Hepatocyte (in vitro differentiated cells): ENCODE measurements at regions not wholly inside any gene's neighbourhood (a gene's known extent, or its start where the extent isn't known, plus 50 kb on each side); places are given as distances from the start of the nearest gene placed in this dataset.

Experiments used
- DNase-seq: peaks from one replicate; pipeline ENCODE4 v3.0.0-alpha.2; 2016; ENCODE audit warnings: low spot score
- H2AFZ ChIP-seq: fragments of 200-600 bp; sonication (generic); 2 replicates; pipeline ENCODE4 v1.6.0; 2016; ENCODE audit warnings: antibody characterized with exemption, mild to moderate bottlenecking
- H3K27ac ChIP-seq: fragments of 200-600 bp; sonication (generic); 2 replicates; pipeline ENCODE4 v1.5.1; 2016; ENCODE audit warnings: mild to moderate bottlenecking
- H3K27me3 ChIP-seq: fragments of 200-600 bp; sonication (generic); 2 replicates; pipeline ENCODE4 v1.6.1; 2016
- H3K36me3 ChIP-seq: fragments of 200-600 bp; sonication (generic); replicated peaks from 2 replicates; pipeline ENCODE4 v1.5.1; 2016; ENCODE audit warnings: low read depth; ENCODE audit not compliant: insufficient read depth
- H3K4me1 ChIP-seq: fragments of 200-600 bp; sonication (generic); 2 replicates; pipeline ENCODE4 v1.5.1; 2016; ENCODE audit warnings: mild to moderate bottlenecking, moderate library complexity; ENCODE audit not compliant: insufficient read depth
- H3K4me2 ChIP-seq: fragments of 200-600 bp; sonication (generic); 2 replicates; pipeline ENCODE4 v1.6.0; 2016
- H3K4me3 ChIP-seq: fragments of 200-600 bp; sonication (generic); 2 replicates; pipeline ENCODE4 v1.5.1; 2016; ENCODE audit warnings: mild to moderate bottlenecking
- H3K79me2 ChIP-seq: fragments of 200-600 bp; sonication (generic); 2 replicates; pipeline ENCODE4 v1.6.0; 2017; ENCODE audit warnings: mild to moderate bottlenecking
- H3K9me2 ChIP-seq: fragments of 200-600 bp; sonication (generic); replicated peaks from 2 replicates; pipeline ENCODE4 v1.6.0; 2017; ENCODE audit warnings: mild to moderate bottlenecking; ENCODE audit not compliant: insufficient read depth
- H3K9me3 ChIP-seq: fragments of 200-600 bp; sonication (generic); 2 replicates; pipeline ENCODE4 v1.5.1; 2016; ENCODE audit warnings: low read depth, mild to moderate bottlenecking
- H4K20me1 ChIP-seq: fragments of 200-600 bp; sonication (generic); 2 replicates; pipeline ENCODE4 v1.6.0; 2016; ENCODE audit warnings: mild to moderate bottlenecking; ENCODE audit not compliant: insufficient read depth, poor library complexity, severe bottlenecking
- EZH2 ChIP-seq: fragments of 200-600 bp; sonication (generic); IDR thresholded peaks from 2 replicates; pipeline ENCODE4 v1.6.1; 2016; ENCODE audit warnings: antibody characterized with exemption, mild to moderate bottlenecking, borderline replicate concordance
- EZH2phosphoT487 ChIP-seq: fragments of 200-600 bp; sonication (generic); IDR thresholded peaks from one replicate; pipeline ENCODE4 v1.6.1; 2018; ENCODE audit warnings: antibody characterized with exemption, mild to moderate bottlenecking, low read depth, moderate library complexity; ENCODE audit not compliant: unreplicated experiment, severe bottlenecking
- WGBS: methylation state at CpG from one replicate; pipeline ENCODE4 v1.1.6; 2016; ENCODE audit warnings: low lambda C conversion rate; ENCODE audit errors: missing lambda C conversion rate; 5-methylcytosine and 5-hydroxymethylcytosine counted together
- TF ChIP-seq, protein P1 (sequence below): fragments of 200-600 bp; sonication (generic); IDR thresholded peaks from 2 replicates; pipeline ENCODE4 v1.5.1; 2016; ENCODE audit warnings: antibody characterized with exemption, mild to moderate bottlenecking; ENCODE audit not compliant: poor library complexity

DNA sequence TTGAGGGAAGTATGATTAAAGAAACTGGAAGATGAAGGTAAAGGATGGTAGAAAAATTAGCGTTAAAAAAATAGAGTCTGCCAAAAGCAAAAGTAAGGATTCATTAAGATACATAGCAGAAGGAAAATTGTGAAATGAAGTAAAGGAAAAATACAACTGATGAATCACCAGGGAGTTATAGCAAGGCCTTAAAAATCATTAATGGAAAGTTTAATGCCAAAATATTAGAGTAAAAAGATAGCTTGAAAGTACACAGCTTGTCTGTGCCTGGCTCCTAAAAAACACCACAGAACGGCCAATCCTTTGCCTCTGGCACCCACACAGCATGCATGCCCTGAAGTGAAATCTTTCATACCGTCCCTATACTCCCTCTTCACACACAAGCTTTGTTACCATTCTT lies 66.9 kb upstream of the APOBEC4 start:
- no peaks in the 10 kb centered on the region for H3K9me2 ChIP-seq
- no peak overlapping the region for H3K4me2 ChIP-seq
- no peaks in the 10 kb centered on the region for H3K27me3 ChIP-seq
- no peaks in the 10 kb centered on the region for H3K9me3 ChIP-seq
- H3K79me2 ChIP-seq: no peaks in the 10 kb centered on the region
- H2AFZ ChIP-seq: no peak overlapping the region
- DNase-seq: no peak
- WGBS: 80% methylated on average over 3 of the region's 3 CpGs
- TF ChIP-seq, protein P1, sequence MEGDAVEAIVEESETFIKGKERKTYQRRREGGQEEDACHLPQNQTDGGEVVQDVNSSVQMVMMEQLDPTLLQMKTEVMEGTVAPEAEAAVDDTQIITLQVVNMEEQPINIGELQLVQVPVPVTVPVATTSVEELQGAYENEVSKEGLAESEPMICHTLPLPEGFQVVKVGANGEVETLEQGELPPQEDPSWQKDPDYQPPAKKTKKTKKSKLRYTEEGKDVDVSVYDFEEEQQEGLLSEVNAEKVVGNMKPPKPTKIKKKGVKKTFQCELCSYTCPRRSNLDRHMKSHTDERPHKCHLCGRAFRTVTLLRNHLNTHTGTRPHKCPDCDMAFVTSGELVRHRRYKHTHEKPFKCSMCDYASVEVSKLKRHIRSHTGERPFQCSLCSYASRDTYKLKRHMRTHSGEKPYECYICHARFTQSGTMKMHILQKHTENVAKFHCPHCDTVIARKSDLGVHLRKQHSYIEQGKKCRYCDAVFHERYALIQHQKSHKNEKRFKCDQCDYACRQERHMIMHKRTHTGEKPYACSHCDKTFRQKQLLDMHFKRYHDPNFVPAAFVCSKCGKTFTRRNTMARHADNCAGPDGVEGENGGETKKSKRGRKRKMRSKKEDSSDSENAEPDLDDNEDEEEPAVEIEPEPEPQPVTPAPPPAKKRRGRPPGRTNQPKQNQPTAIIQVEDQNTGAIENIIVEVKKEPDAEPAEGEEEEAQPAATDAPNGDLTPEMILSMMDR: no peak
- no peak for TF ChIP-seq EZH2phosphoT487
- no peak for TF ChIP-seq EZH2
- no peak overlapping the region for H3K4me3 ChIP-seq
- H4K20me1 ChIP-seq: no peaks in the 10 kb centered on the region
- H3K4me1 ChIP-seq: peaks cover 4% of the 10 kb centered on the region
- no peak overlapping the region for H3K27ac ChIP-seq
- H3K36me3 ChIP-seq: no peaks in the 10 kb centered on the region

DNA sequence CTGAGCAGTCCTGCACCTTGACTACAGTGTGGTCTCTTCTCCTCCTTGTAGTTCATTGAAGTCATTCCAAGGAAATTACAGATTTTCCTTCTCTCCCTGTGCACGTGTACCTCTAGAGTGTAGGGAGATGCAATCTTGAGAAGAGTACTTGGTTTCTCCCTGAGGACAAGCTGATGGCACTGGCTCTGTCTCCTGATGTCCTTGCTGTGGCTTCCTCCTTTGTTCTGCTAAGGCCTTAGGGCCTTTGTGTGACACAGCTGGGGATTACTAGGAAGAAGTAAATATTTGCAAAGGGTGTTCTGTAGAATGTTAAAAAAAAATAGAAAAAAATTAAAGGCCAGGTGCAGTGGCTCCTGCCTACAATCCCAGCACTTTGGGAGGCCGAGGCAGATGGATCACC lies 66.2 kb upstream of the APOBEC4 start:
- WGBS: 41% methylated on average over 2 of the region's 2 CpGs
- no peak for DNase-seq
- Histone ChIP-seq H3K4me2 (no peak overlapping the region), H3K9me2 (no peaks in the 10 kb centered on the region), H3K4me3 (no peak overlapping the region), H3K27me3 (no peaks in the 10 kb centered on the region), H2AFZ (no peak overlapping the region), H3K4me1 (peaks cover 4% of the 10 kb centered on the region), H3K9me3 (no peaks in the 10 kb centered on the region), H4K20me1 (no peaks in the 10 kb centered on the region), H3K36me3 (no peaks in the 10 kb centered on the region), H3K27ac (peak overlapping the region; percentile 44), H3K79me2 (no peaks in the 10 kb centered on the region)
- TF ChIP-seq, protein P1: no peak
- TF ChIP-seq EZH2 (no peak), EZH2phosphoT487 (no peak)

DNA sequence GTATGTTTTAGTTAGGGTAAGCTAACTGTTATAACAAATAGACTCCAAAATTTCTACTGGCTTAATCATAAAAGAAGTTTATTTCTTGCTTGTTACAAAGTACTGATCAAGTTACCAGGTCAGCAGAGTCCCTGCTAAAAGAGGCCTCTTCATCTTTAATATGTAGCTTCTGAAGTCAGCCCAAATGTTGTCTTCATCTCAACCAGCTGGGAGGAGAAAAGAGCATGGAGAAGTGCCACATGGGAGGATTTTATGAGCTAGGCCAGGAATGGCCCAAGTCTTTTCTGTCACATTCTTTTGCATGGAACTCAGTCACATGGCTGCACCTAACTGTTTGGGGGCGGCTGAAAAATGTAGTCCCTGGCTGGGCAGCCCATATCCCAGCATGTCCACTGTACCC lies 63.2 kb upstream of the APOBEC4 start:
- no peak overlapping the region for H2AFZ ChIP-seq
- H3K36me3 ChIP-seq: no peaks in the 10 kb centered on the region
- H4K20me1 ChIP-seq: no peaks in the 10 kb centered on the region
- WGBS: 88% methylated on average over 1 of the region's 1 CpG
- peaks cover 12% of the 10 kb centered on the region for H3K4me1 ChIP-seq
- no peak for DNase-seq
- no peak overlapping the region for H3K4me3 ChIP-seq
- H3K9me2 ChIP-seq: no peaks in the 10 kb centered on the region
- H3K9me3 ChIP-seq: no peaks in the 10 kb centered on the region
- H3K27me3 ChIP-seq: no peaks in the 10 kb centered on the region
- no peak overlapping the region for H3K27ac ChIP-seq
- H3K4me2 ChIP-seq: no peak overlapping the region
- no peak for TF ChIP-seq EZH2phosphoT487
- TF ChIP-seq EZH2: no peak
- H3K79me2 ChIP-seq: no peaks in the 10 kb centered on the region

DNA sequence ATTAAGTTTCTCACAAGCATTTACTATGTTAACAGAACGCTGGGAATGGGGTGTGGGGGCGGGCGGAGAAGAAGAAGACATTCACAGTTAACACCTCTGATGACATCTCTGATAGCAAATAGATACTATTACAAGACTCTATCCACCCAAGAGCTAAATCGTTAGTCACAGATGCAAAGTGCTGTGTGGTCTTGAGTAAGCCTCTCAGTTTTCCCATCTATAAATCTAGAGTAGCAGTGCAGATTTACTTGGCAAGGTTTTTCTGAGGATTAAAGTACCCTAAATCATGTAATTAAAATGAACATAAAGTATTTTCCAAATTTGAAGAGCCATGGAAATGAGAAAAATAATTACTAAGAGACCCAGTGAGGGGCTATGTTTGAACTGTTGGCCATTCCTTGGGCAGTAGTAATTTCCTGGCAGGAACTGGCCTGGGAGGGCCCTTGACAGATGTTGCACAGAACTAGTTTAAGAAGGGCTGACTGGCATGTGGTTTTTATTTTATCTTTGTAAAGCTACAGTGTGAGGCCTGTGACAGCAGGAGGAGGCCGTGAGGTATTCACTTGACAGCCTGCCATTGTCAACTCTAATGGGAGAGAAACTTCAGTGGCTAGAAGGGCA lies 58.7 kb upstream of the APOBEC4 start:
- no peaks in the 10 kb centered on the region for H3K9me2 ChIP-seq
- no peaks in the 10 kb centered on the region for H4K20me1 ChIP-seq
- peak overlapping the region; percentile 7 for H3K27ac ChIP-seq
- H3K4me3 ChIP-seq: no peak overlapping the region
- no peaks in the 10 kb centered on the region for H3K79me2 ChIP-seq
- 48% methylated on average over 5 of the region's 5 CpGs for WGBS
- no peaks in the 10 kb centered on the region for H3K9me3 ChIP-seq
- peak; percentile 39 for DNase-seq
- no peaks in the 10 kb centered on the region for H3K36me3 ChIP-seq
- H3K4me1 ChIP-seq: peaks cover 12% of the 10 kb centered on the region
- H3K4me2 ChIP-seq: no peak overlapping the region
- no peaks in the 10 kb centered on the region for H3K27me3 ChIP-seq
- H2AFZ ChIP-seq: no peak overlapping the region
- TF ChIP-seq EZH2phosphoT487 (no peak), EZH2 (no peak)
- TF ChIP-seq, protein P1: no peak
